T-helper 1 cell treated with Interleukin-12 subunit alpha and Interleukin-12 subunit beta and Interleukin-4 antibody, amounts not matched to agents 30 μg/mL and 1 μg/mL, for 36 hours (primary cell): ENCODE measurements at regions not wholly inside any gene's neighbourhood (a gene's known extent, or its start where the extent isn't known, plus 50 kb on each side); places are given as distances from the start of the nearest gene placed in this dataset.

Experiments used
- H3K27ac Mint-ChIP-seq: one replicate; pipeline ENCODE4 v1.8.0; 2021; ENCODE audit warnings: mild to moderate bottlenecking, mixed read lengths
- H3K27me3 Mint-ChIP-seq: one replicate; pipeline ENCODE4 v1.8.0; 2021; ENCODE audit warnings: low read depth, mixed read lengths
- H3K36me3 Mint-ChIP-seq: one replicate; pipeline ENCODE4 v1.8.0; 2021; ENCODE audit warnings: low read depth, mixed read lengths
- H3K4me1 Mint-ChIP-seq: one replicate; pipeline ENCODE4 v1.8.0; 2021; ENCODE audit warnings: low read depth, mixed read lengths
- H3K4me3 Mint-ChIP-seq: one replicate; pipeline ENCODE4 v1.8.0; 2021; ENCODE audit warnings: mild to moderate bottlenecking, moderate library complexity, mixed read lengths
- H3K9me3 Mint-ChIP-seq: one replicate; pipeline ENCODE4 v1.8.0; 2021; ENCODE audit warnings: mixed read lengths

DNA sequence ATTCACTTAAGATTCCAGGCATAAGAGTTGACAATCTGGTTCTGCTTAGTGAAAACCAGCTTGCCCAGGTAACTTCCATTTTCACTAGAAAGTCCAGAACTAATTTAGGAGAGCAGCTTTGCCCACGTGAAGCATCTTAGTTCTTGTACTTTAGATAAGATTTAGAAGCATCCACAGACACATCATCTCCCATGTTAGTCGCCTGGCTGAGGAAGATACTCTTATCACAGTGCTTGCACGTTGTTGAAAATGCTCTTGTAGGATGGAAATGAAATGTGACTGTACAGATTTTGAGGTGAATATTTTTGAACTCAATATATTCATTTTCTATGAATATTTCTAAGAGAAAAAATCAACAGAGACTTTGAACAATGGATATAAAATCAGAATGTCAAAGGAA lies 159.7 kb downstream of the SOCS6 start:
- H3K36me3 Mint-ChIP-seq, result no peaks in the 10 kb centered on the region
- H3K4me1 Mint-ChIP-seq, result no peaks in the 10 kb centered on the region
- no peak overlapping the region for H3K4me3 Mint-ChIP-seq
- peaks cover 8% of the 10 kb centered on the region for H3K9me3 Mint-ChIP-seq
- H3K27me3 Mint-ChIP-seq, result peaks cover 4% of the 10 kb centered on the region
- no peak overlapping the region for H3K27ac Mint-ChIP-seq

DNA sequence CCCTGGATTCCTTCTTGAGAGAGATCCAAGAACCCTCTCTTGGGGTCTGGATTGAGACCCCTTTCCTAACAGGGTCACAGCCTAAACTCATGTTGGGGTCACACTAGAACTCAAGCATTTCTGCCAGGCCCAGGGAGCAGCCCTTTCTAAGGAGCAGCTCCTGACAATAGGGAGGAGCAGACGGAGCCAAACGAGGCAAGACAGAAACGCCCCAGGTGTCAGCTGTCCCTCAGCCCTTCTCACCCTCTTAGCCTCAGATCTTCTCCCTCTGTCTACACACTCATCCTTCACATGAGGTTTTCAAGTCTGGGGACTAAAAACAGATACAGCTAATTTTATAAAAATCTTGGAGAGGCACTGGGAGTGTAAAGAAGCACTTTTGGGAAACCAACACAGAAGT lies 157.2 kb downstream of the SOCS6 start:
- Mint-ChIP-seq H3K4me1 (no peaks in the 10 kb centered on the region), H3K9me3 (peaks cover 26% of the 10 kb centered on the region), H3K27ac (no peak overlapping the region), H3K27me3 (peaks cover 4% of the 10 kb centered on the region), H3K4me3 (no peak overlapping the region), H3K36me3 (no peaks in the 10 kb centered on the region)

DNA sequence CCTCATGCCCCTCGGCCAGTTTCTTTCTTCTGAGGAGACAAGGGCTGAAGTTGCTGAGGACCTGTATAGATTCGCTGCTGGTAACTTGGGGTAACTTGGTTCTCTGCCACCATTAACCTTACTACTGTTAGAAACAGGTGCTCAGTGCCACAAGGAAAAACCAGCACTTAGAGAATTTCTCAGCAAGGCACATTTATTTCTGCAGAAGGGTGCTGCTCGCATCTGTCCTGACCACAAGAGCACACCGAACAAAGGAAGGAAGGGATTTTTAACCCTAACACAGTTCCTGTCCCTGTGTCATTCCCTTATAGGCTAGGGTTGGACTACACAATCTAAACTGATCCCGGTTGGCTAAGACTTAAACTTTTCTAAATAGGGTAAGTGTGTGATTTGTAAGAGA lies 154.1 kb downstream of the SOCS6 start:
- H3K4me3 Mint-ChIP-seq, result no peak overlapping the region
- H3K4me1 Mint-ChIP-seq, result no peaks in the 10 kb centered on the region
- no peak overlapping the region for H3K27ac Mint-ChIP-seq
- H3K36me3 Mint-ChIP-seq, result no peaks in the 10 kb centered on the region
- no peaks in the 10 kb centered on the region for H3K27me3 Mint-ChIP-seq
- H3K9me3 Mint-ChIP-seq, result peaks cover 27% of the 10 kb centered on the region

DNA sequence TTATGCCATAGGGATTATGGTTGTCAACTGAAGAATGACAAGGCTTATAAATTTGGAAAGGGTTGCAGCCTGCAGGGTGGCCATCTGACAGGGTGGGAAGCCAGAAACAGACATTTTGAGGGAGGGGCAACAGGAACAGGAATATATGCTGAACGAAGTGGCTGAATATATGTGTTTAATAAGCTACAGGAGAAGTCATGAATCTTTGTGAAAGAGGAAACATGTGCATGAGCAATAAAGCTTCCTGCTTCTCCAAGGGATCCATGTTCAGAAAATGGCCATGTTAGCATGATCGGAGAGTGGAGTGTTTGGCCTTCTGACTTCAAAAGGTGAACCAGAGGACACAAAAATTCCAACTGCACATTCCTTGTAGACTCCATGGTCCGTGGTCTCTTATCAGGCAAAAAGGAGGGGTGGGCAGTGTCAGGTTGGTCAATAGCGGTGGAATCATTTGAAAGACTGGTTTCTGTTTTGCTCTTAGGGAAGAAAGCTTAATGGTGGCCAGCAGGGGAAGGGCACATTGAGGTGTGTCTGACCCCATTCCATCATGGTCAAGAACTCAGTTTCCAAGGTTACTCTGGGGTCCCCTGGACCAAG lies 144.1 kb downstream of the SOCS6 start:
- Mint-ChIP-seq H3K27me3 (no peaks in the 10 kb centered on the region), H3K4me1 (peaks cover 1% of the 10 kb centered on the region), H3K36me3 (no peaks in the 10 kb centered on the region), H3K4me3 (no peak overlapping the region), H3K9me3 (no peaks in the 10 kb centered on the region), H3K27ac (no peak overlapping the region)

DNA sequence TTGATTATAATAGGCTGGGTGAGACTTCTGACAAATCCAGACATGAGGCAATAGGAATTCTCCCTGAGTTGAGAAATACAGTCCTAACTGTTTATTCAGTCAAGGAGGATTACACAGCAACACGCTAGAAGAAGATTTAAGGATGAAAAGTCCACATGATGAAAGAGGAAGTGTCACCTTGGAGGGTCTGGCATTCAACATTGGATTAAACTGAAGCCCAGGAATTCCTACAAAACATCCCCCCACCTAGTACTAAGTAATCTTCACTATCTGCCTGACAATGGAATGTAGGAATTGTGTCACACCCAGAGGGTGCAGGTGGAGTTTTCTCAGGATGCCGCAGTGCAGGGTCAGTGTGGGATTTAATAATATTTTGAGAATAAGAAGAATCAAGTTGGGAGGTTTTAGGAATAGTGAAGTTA lies 142.4 kb downstream of the SOCS6 start:
- Mint-ChIP-seq H3K27me3 (no peaks in the 10 kb centered on the region), H3K27ac (no peak overlapping the region), H3K4me1 (peaks cover 2% of the 10 kb centered on the region), H3K36me3 (no peaks in the 10 kb centered on the region), H3K4me3 (no peak overlapping the region), H3K9me3 (no peaks in the 10 kb centered on the region)

DNA sequence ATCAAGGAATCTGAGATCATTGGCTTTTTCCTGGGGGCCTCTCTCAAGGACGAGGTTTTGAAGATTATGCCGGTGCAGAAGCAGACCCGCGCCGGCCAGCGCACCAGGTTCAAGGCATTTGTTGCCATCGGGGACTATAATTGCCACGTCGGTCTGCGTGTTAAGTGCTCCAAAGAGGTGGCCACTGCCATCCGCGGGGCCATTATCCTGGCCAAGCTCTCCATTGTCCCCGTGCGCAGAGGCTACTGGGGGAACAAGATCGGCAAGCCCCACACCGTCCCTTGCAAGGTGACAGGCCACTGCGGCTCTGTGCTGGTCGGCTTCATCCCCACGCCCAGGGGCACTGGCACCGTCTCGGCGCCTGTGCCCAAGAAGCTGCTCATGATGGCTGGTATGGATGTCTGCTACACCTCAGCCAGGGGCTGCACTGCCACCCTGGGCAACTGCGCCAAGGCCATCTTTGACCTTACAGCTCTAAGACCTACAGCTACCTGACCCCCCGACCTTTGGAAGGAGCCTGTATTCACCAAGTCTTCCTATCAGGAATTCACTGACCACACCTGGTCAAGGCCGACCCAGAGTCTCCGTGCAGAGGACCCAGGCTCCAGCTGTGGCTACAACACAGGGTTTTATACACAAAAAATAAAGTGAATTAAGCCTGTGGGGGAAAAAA lies 141.8 kb downstream of the SOCS6 start:
- Mint-ChIP-seq H3K9me3 (no peaks in the 10 kb centered on the region), H3K27me3 (no peaks in the 10 kb centered on the region), H3K4me3 (no peak overlapping the region), H3K36me3 (no peaks in the 10 kb centered on the region), H3K4me1 (peaks cover 2% of the 10 kb centered on the region), H3K27ac (no peak overlapping the region)

DNA sequence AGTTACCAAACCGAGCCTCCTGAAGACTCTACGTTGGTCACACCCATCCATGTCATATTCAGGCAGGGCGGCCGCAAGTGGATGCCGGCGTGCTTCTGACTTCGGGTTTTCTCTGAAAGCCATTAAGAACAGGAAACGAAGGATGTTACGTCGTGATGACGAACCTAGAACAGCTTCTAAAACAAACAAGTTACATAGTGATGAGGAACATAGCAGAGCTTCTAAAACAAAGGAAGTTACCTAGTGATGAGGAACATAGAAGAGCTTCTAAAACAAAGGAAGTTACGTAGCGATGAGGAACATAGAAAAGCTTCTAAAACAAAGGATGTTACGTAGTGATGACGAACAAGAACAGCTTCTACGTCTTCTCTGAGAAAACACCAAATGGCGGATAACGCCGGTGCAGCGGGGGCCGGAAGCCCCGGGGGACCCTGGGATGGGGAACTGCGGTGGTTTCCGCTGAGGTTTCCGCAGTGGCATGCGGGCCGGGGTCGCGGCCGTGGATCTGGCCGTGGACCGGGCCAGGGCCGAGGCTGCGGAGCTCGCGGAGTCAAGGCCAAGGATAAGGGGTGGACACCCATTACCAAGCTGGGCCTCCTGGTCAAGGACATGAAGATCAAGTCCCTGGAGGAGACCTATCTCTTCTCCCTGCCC lies 141.1 kb downstream of the SOCS6 start:
- H3K36me3 Mint-ChIP-seq, result no peaks in the 10 kb centered on the region
- H3K27ac Mint-ChIP-seq, result no peak overlapping the region
- no peak overlapping the region for H3K4me3 Mint-ChIP-seq
- H3K27me3 Mint-ChIP-seq, result no peaks in the 10 kb centered on the region
- H3K9me3 Mint-ChIP-seq, result no peaks in the 10 kb centered on the region
- peaks cover 2% of the 10 kb centered on the region for H3K4me1 Mint-ChIP-seq

DNA sequence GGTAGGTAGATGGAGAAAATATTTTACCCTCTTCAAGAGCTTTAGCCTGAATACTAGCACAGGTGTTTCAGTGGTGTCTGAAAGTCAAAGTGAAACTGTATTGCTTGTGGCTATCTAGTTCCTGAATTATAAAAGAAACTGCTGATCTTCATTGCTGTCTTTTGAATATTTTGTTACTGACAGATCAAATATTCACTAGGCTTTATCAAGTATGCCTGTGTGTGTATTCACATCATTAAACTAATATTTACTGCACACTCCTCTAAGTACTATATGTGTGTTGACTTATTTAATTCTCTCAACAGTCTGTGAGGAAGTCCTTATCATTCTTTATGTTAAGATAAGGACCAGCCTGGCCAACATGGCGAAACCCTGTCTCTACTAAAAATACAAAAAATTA lies 139.6 kb downstream of the SOCS6 start:
- Mint-ChIP-seq H3K27ac (no peak overlapping the region), H3K9me3 (no peaks in the 10 kb centered on the region), H3K27me3 (peaks cover 4% of the 10 kb centered on the region), H3K36me3 (no peaks in the 10 kb centered on the region), H3K4me1 (peaks cover 2% of the 10 kb centered on the region), H3K4me3 (no peak overlapping the region)

DNA sequence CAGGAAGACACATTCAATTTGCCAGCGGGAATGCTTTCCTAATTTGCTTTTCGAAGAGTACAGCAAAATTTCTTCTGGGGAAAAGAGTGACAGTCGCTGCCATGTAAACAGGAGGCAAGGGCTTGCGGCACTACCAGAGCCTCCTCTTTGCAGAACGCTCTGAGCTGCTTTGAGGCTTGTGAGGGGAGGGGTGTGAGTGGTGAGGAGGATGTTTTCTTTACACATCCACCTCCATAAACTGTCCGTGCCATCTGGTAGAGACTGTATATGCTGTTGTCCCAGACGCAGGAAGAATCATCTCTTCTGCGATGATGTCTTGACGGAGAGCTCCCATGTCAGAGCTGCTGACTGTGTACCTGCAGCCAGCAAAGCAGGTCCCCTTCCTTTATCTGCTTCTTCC lies 138.0 kb downstream of the SOCS6 start:
- Mint-ChIP-seq H3K27me3 (peaks cover 7% of the 10 kb centered on the region), H3K36me3 (no peaks in the 10 kb centered on the region), H3K4me3 (no peak overlapping the region), H3K9me3 (no peaks in the 10 kb centered on the region), H3K27ac (no peak overlapping the region), H3K4me1 (peaks cover 2% of the 10 kb centered on the region)

DNA sequence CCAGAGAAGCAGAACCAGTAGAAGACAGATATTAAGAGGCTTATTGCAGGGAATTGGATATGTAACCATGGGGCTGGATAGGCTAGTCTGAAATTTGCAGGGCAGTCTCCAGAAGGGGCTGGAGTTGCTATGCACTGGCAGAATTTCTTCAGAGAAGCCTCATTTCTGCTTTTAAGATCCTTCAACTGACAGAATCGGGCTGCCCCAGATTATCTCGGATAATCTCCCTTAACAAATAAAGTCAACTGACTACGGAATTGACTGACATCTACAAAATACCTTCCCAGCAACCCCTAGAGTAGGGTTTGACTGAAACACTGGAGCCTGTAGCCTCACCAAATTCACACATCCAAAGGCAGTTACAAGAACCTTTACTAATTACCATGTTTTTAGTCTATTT lies 136.4 kb downstream of the SOCS6 start:
- Mint-ChIP-seq H3K4me1 (peaks cover 2% of the 10 kb centered on the region), H3K27ac (no peak overlapping the region), H3K4me3 (no peak overlapping the region), H3K9me3 (no peaks in the 10 kb centered on the region), H3K36me3 (no peaks in the 10 kb centered on the region), H3K27me3 (peaks cover 7% of the 10 kb centered on the region)

DNA sequence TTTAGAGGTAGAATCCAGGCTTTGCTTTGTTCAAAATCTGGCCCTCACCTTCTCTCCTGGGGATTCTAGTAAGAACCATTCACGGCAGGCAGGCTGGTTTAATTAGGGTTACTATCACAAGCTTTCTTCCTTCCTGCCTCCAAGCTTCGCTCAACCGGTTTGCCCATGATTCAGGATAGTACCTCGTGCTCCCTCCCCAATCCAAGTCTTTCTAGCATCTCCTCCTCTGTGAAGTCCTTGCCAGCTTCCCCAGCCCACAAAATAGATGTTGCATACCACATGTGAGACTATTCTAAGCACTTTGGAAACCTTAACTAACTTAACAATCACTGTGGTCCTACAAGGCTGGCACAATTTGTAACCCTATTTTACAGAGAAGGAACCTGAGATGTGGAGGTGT lies 135.1 kb downstream of the SOCS6 start:
- H3K9me3 Mint-ChIP-seq, result no peaks in the 10 kb centered on the region
- H3K27ac Mint-ChIP-seq, result no peak overlapping the region
- no peak overlapping the region for H3K4me3 Mint-ChIP-seq
- peaks cover 7% of the 10 kb centered on the region for H3K27me3 Mint-ChIP-seq
- no peaks in the 10 kb centered on the region for H3K36me3 Mint-ChIP-seq
- H3K4me1 Mint-ChIP-seq, result peaks cover 2% of the 10 kb centered on the region

DNA sequence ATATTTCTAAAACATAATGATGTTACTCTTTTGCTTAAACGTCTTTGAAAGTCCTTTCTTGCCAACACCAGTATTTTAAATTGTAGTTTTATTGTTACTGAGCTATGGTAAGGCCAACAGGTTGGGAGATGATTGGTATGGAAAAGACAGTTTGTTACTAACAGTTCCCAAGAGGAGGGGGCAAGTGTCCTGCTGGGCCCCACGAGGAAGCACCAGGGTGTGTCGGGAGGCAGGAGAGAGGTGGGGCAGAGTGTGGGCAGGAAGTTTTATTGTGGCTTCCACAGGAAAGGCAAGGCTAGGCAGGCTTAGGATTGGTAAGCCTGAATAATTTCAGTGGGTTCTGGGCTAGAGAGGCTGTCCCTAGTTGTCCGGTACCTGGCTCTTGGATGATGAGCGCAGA lies 134.3 kb downstream of the SOCS6 start:
- Mint-ChIP-seq H3K27me3 (peaks cover 7% of the 10 kb centered on the region), H3K36me3 (no peaks in the 10 kb centered on the region), H3K27ac (no peak overlapping the region), H3K9me3 (no peaks in the 10 kb centered on the region), H3K4me1 (peaks cover 2% of the 10 kb centered on the region), H3K4me3 (no peak overlapping the region)

DNA sequence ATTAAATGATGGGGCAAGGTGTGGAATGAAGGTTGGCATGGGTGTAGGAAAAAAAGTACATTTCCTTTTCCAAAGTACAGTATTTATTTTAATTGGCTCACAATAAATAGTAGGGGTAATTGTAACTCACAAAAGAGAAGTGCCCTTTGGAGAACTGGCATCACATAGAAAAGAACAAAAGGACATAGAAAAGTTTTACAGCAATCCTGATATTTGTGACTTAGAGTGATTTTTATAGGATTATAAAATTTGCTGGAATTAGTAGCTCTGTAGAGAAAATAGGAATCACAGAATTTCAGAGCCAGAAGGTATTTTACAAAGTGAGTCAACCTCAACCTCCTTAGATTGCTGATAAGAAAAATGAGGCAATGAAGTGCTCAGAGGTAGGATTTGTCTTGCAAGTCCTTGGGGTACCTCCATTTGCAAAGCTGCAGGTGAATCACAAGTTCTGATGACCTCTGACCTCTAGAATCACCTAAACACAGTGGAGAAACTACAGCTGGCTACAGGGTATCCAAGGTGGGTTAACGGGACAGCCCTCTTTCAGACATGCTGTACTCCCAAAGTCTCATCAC lies 133.6 kb downstream of the SOCS6 start:
- no peak overlapping the region for H3K27ac Mint-ChIP-seq
- peaks cover 7% of the 10 kb centered on the region for H3K27me3 Mint-ChIP-seq
- no peaks in the 10 kb centered on the region for H3K9me3 Mint-ChIP-seq
- H3K4me1 Mint-ChIP-seq, result no peaks in the 10 kb centered on the region
- H3K4me3 Mint-ChIP-seq, result no peak overlapping the region
- H3K36me3 Mint-ChIP-seq, result no peaks in the 10 kb centered on the region

DNA sequence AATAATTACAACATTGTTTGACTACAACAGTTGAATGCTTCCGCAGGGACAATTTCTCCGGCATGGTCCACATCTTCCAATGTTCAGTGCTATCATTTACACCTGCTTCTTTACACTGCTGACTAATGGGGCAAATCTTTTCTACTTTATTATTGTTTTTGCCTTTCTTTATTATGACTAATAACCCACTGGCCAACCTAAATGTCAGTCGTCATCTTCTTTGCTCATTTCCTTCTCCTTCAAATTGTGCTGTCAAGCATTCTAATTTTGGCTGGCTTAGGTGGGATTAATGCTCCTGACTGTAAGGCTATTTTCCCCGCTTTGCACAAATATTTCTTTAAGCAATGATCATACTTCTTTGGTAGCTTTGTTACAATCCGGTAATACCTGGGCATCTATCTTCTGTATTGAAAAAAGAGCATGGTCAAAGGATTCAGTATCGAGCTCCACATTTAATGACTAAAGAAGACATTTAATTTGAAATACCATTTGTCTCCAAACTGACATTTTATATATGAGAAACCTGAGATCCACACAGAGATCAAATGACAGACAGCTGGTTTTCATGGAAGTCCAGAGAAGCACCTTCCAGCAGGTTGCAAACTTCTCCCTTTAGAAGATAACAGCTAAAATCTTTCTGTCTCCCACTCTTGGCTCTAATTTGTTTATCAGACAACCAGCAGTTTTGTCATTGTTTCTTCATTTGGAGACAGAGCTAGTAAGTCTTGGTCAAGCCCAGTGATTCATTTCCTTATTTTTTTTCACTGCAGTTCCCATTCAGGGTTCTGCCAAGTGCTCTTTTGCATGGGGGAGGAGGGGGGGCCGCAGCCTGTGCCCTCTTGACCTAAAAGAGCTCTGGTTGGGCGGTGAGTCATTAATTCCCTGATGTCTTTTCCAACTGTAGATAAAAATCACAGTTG lies 132.9 kb downstream of the SOCS6 start:
- no peak overlapping the region for H3K27ac Mint-ChIP-seq
- H3K27me3 Mint-ChIP-seq, result peaks cover 7% of the 10 kb centered on the region
- H3K4me3 Mint-ChIP-seq, result no peak overlapping the region
- H3K9me3 Mint-ChIP-seq, result no peaks in the 10 kb centered on the region
- H3K4me1 Mint-ChIP-seq, result no peaks in the 10 kb centered on the region
- no peaks in the 10 kb centered on the region for H3K36me3 Mint-ChIP-seq
